Breast epithelium (tissue), 4 donors: ENCODE measurements at regions not wholly inside any gene's neighbourhood (a gene's known extent, or its start where the extent isn't known, plus 50 kb on each side); places are given as distances from the start of the nearest gene placed in this dataset.
A peak's percentile ranks its signal among the peaks of the same experiment; 100 is the strongest.

Experiments
- DNase-seq, 2 donors: peaks; one replicate each; pipeline ENCODE4 v3.0.0-alpha.2; 2019; ENCODE audit warnings: low spot score in 2 of 2
- H3K27ac ChIP-seq, 2 donors: fragments of 200-600 bp; sonication (generic) in 1 of 2; one replicate each; pipeline ENCODE4 v1.5.1; 2016 to 2019; ENCODE audit warnings: mild to moderate bottlenecking in 1 of 2
- H3K27me3 ChIP-seq, 2 donors: fragments of 200-600 bp; sonication (generic) in 1 of 2; one replicate each; pipeline versions ENCODE4 v1.5.1 to v1.6.0; 2017 to 2019; ENCODE audit warnings: control low read depth in 1 of 2, mild to moderate bottlenecking in 1 of 2
- H3K36me3 ChIP-seq: fragments of 200-600 bp; one replicate; pipeline ENCODE4 v1.5.1; 2019
- H3K4me1 ChIP-seq, 2 donors: fragments of 200-600 bp; sonication (generic); one replicate each; pipeline ENCODE4 v1.5.1; 2016 to 2019; ENCODE audit warnings: control low read depth in 1 of 2
- H3K4me3 ChIP-seq, 3 donors: fragments of 200-600 bp; sonication (generic); 1 replicate in 2 of 3; 2 replicates in 1 of 3; pipeline ENCODE4 v1.5.1; 2016 to 2019; ENCODE audit warnings: mild to moderate bottlenecking in 3 of 3, moderate library complexity in 2 of 3
- H3K9me3 ChIP-seq, 2 donors: fragments of 200-600 bp; sonication (generic) in 1 of 2; one replicate each; pipeline ENCODE4 v1.5.1; 2016 to 2019; ENCODE audit warnings: control low read depth in 1 of 2
- POLR2A ChIP-seq: fragments of 450-650 bp; IDR thresholded peaks from one replicate; pipeline ENCODE4 v1.6.1; 2016; ENCODE audit warnings: antibody characterized with exemption, mild to moderate bottlenecking, moderate library complexity
- POLR2AphosphoS5 ChIP-seq, 3 donors: sonication (generic); formaldehyde crosslinking; IDR thresholded peaks; one replicate each; pipeline ENCODE4 v1.6.1; 2017; ENCODE audit warnings: antibody characterized with exemption in 3 of 3
- intact Hi-C: fragments of 100-400 bp; cut with DNase I; formaldehyde crosslinking; loops from one replicate; pipeline ENCODE4 v1.15.1; 2023; ENCODE audit warnings: low total_unique reads
- TF ChIP-seq, protein P1 (sequence below), 3 donors: fragments of 450-650 bp; IDR thresholded peaks; one replicate each; pipeline ENCODE4 v1.5.1; 2016 to 2017; ENCODE audit warnings: antibody characterized with exemption in 3 of 3, mild to moderate bottlenecking in 3 of 3, moderate library complexity in 3 of 3

DNA sequence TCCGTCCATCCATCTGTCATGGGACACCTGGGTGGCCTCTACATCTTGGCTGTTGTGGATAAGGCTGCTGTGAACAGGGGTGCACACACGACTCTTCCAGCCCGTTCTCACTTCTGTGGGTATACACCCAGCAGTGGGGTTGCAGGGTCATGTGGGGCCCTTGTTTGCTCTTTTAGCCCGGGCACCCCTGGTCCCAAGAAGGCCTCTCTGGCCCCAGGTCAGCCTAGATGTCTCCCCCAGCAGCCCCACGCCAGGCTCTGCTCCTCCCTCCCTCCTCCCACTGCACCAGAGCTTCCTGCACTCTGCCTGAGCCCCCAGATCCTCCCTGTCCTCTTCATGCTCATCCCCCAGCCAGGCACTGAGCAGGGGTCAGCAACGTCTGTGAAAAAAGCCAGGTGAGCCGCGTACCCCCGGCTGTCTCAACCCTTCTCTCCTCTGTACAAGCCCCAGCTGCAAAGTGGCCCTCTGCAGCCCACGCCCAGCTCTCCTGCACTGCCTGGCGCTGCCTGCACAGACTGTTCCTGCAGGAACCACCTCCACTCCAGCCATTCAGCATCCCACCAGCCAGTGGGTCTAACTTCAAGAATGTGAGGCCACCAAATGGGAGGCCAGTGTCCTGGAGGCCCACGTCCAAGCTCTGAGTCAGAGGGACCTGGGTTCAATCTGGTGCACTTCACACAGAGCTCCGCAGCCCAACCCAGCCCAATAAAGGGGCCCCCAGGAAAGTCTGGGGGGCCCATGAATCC is 1508.9 kb downstream of the BRD1 start:
- Histone ChIP-seq H3K27ac (no peak overlapping the region), H3K4me3 (no peak overlapping the region), H3K9me3 (no peaks in the 10 kb centered on the region), H3K4me1 (no peaks in the 10 kb centered on the region), H3K36me3 (no peaks in the 10 kb centered on the region), H3K27me3 (peaks cover 0 to 11% of the 10 kb centered on the region in 2 donors)
- intact Hi-C loops = no loop called here
- DNase-seq = peak in 1 of 2 donors; percentile 45
- TF ChIP-seq, protein P1, sequence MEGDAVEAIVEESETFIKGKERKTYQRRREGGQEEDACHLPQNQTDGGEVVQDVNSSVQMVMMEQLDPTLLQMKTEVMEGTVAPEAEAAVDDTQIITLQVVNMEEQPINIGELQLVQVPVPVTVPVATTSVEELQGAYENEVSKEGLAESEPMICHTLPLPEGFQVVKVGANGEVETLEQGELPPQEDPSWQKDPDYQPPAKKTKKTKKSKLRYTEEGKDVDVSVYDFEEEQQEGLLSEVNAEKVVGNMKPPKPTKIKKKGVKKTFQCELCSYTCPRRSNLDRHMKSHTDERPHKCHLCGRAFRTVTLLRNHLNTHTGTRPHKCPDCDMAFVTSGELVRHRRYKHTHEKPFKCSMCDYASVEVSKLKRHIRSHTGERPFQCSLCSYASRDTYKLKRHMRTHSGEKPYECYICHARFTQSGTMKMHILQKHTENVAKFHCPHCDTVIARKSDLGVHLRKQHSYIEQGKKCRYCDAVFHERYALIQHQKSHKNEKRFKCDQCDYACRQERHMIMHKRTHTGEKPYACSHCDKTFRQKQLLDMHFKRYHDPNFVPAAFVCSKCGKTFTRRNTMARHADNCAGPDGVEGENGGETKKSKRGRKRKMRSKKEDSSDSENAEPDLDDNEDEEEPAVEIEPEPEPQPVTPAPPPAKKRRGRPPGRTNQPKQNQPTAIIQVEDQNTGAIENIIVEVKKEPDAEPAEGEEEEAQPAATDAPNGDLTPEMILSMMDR (IDR thresholded peaks at IDR 0.05) = no peak
- TF ChIP-seq POLR2AphosphoS5 (IDR thresholded peaks at IDR 0.05) (no peak), POLR2A (no peak)

DNA sequence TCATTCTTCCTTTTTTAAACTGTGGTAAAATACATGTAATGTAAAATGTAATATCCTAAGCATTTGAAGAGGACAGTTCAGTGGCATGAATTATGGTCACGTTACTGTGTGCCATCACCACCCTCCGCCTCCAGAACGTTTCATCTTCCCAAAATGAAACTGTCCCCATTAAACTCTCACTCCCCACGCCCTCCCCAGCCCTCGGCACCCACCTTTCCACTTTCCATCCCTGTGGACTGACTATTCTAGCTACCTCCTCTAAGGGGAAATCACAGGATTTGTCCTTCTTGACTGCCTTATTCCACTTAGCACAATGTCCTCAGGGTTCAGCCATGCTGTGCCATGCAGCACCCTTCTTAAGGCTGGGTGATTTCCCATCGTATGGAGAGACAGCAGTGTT is 1509.5 kb downstream of the BRD1 start:
- no peak for TF ChIP-seq POLR2AphosphoS5 (IDR thresholded peaks at IDR 0.05)
- no peak for TF ChIP-seq POLR2A
- TF ChIP-seq, protein P1 (IDR thresholded peaks at IDR 0.05) = no peak
- no peaks in the 10 kb centered on the region for H3K36me3 ChIP-seq
- no peak for DNase-seq
- intact Hi-C loops = no loop called here
- H3K4me1 ChIP-seq = no peaks in the 10 kb centered on the region
- peaks cover 0 to 11% of the 10 kb centered on the region in 2 donors for H3K27me3 ChIP-seq
- H3K27ac ChIP-seq = no peak overlapping the region
- H3K4me3 ChIP-seq = no peak overlapping the region
- no peaks in the 10 kb centered on the region for H3K9me3 ChIP-seq

DNA sequence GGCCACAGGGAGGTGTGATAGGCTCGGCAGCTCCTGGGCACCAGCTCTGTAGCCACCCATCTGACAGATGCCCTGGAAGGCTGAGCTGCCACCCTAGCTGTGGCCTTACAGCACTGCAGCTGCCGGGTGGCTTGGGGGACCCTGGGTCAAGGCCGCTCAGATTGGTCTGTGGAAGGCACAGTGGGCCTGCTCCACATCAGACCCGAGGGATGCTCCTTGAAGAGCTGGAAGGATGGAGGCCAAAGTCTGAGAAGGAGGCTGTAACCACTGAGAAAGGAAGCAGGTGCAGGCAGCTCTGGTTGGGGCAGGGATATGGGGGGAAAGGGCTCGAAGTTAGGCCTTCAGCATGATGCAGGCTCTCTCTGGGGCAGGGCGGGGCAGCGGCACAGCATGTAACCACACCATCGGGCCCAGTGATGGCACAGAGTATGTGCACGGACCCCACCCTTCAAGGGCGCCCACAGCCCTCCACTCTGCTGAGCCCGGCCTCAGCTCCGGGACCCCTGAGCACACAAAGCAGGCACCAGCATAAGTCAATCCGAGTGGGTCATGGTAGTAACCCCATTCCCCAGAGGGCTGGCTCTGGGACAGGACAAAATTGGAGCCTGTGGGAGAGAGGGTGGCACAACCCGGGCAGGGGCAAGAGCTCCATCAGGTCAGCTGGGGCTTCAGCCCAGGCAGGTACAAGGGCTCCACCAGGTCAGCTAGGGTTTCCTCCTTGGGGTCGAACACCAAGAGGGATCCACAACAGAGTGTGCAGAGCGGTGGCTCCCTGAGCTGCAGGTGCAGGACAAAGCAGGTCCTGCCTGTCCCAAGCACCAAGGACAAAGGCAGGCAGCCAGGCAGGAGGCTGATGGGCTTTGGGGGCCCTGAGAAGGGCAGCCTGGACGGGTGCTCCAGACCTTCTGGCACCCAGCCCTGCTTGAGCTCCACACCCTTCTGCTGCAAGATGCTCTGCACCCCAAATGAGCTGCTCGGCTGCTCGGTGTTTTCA is 1511.1 kb downstream of the BRD1 start:
- peak in 1 of 2 donors; percentile 45 for DNase-seq
- no peaks in the 10 kb centered on the region for H3K36me3 ChIP-seq
- H3K4me1 ChIP-seq = no peaks in the 10 kb centered on the region
- TF ChIP-seq, protein P1 (IDR thresholded peaks at IDR 0.05) = no peak
- H3K27me3 ChIP-seq = peaks cover 0 to 11% of the 10 kb centered on the region in 2 donors
- no peak overlapping the region for H3K4me3 ChIP-seq
- no peak overlapping the region for H3K27ac ChIP-seq
- intact Hi-C loops = no loop called here
- H3K9me3 ChIP-seq = peaks cover 0 to 12% of the 10 kb centered on the region in 2 donors

DNA sequence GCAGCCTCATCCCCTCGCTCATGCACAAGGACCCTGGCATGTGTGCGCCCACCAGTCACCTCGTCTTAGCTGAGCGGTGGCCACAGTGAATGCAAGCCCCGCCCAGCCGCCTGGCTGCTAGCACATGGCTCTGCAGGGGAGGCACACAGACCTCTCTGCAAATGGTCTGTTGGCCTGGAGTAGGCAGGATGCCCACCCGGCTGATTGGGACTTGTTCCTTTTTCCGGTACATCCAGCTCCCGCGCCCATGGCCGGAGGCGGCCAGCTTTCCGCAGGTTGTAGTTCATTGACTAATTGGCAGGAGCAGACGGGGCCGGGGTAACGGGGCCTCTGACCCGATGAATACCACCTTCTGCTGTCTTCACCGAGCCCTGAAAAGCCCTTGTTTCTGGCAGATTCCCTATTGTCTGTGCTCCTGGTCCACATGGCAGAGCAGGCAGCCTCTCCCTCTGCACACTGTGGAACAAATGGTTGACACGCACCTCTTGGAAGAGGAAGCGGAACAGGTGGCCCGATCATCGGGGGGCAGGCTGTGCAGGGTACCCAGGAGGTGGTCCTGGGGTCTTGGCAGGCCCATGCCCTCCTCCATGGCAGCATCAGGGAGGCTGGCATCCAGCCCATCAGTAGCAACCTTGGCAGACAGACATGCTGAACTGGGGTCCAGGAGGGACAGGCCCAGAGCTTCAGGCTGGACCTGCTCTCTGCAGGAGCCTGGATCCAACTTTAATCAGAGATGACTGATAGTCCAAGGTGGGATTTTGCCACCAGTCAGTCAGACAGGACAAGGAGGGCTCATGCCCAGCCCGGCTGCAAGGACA is 1512.0 kb downstream of the BRD1 start:
- Histone ChIP-seq H3K27ac (no peak overlapping the region), H3K36me3 (no peaks in the 10 kb centered on the region), H3K27me3 (peaks cover 0 to 11% of the 10 kb centered on the region in 2 donors), H3K9me3 (peaks cover 4 to 14% of the 10 kb centered on the region in 2 donors), H3K4me3 (no peak overlapping the region), H3K4me1 (no peaks in the 10 kb centered on the region)
- no peak for DNase-seq
- TF ChIP-seq, protein P1 (IDR thresholded peaks at IDR 0.05) = no peak
- TF ChIP-seq POLR2A = no peak
- no peak for TF ChIP-seq POLR2AphosphoS5 (IDR thresholded peaks at IDR 0.05)
- intact Hi-C loops = no loop called here
